ENCODE measurements at regions not wholly inside any gene's neighbourhood (a gene's known extent, or its start where the extent isn't known, plus 50 kb on each side); places are given as distances from the start of the nearest gene placed in this dataset.
"Not testable (repeated sequence)": the region's sequence is repeated elsewhere in the genome, so short reads cannot be mapped to it uniquely, and the experiment has no call there.

GRCh38 chr14:19127664-19128435, 160.6 kb downstream of the POTEM start:
- not testable (repeated sequence) for TF ChIP-seq POLR2A, CTCF (IDR thresholded peaks at IDR 0.05)
